H1 (cell line): ENCODE measurements at regions not wholly inside any gene's neighbourhood (a gene's known extent, or its start where the extent isn't known, plus 50 kb on each side); places are given as distances from the start of the nearest gene placed in this dataset.

Experiments
- CTCF ChIA-PET: fragments of 300-600 bp; sonication (Branson Sonifier 250); formaldehyde crosslinking; loops from one replicate; lab custom pipeline; 2021; ENCODE audit not compliant: partially characterized antibody; lab: Charles Lee
- POLR2A ChIA-PET: fragments of 300-600 bp; sonication (Branson Sonifier 250); formaldehyde crosslinking; loops from one replicate; lab custom pipeline; 2021; ENCODE audit warnings: inconsistent platforms; ENCODE audit not compliant: partially characterized antibody; lab: Charles Lee
- DNase-seq, 2 experiments: peaks; one replicate each; pipeline versions ENCODE4 v3.0.0 to v3.0.0-alpha.2; 2010 to 2022; ENCODE audit warnings: low spot score in 2 of 2, low read depth in 1 of 2, mixed read lengths in 1 of 2
- FAIRE-seq: peaks from 2 replicates; lab custom pipeline; 2011; peaks lifted over from hg19 to GRCh38; lab: Jason Lieb, UNC
- H2AFZ ChIP-seq: 2 replicates; pipeline ENCODE4 v1.8.1; 2012; ENCODE audit warnings: low read length, inconsistent platforms
- H2AK5ac ChIP-seq: 2 replicates; pipeline ENCODE4 v1.6.1; 2013; ENCODE audit warnings: low read depth, low read length
- H2BK120ac ChIP-seq: replicated peaks from 2 replicates; pipeline ENCODE3; 2013; ENCODE audit warnings: low read depth, low read length, inconsistent platforms
- H2BK12ac ChIP-seq: 2 replicates; pipeline ENCODE4 v1.6.1; 2013; ENCODE audit warnings: low read depth, low read length
- H2BK15ac ChIP-seq: 2 replicates; pipeline ENCODE4 v1.6.1; 2013; ENCODE audit warnings: low read length
- H2BK20ac ChIP-seq: 2 replicates; pipeline ENCODE4 v1.6.1; 2013; ENCODE audit warnings: low read length
- H2BK5ac ChIP-seq: 2 replicates; pipeline ENCODE4 v1.6.1; 2013; ENCODE audit warnings: low read depth, low read length
- H3K14ac ChIP-seq: 2 replicates; pipeline ENCODE4 v1.6.1; 2013; ENCODE audit warnings: inconsistent platforms; ENCODE audit not compliant: insufficient read length
- H3K18ac ChIP-seq: 2 replicates; pipeline ENCODE4 v1.6.1; 2013; ENCODE audit warnings: low read length; ENCODE audit errors: extremely low read depth
- H3K23ac ChIP-seq: 2 replicates; pipeline ENCODE4 v1.6.1; 2013; ENCODE audit warnings: inconsistent platforms; ENCODE audit not compliant: insufficient read length
- H3K23me2 ChIP-seq: 2 replicates; pipeline ENCODE4 v1.6.1; 2013; ENCODE audit warnings: low read depth, low read length
- H3K27ac ChIP-seq: 2 replicates; pipeline ENCODE4 v1.6.1; 2011; ENCODE audit warnings: low read depth, low read length, inconsistent platforms
- H3K27me3 ChIP-seq, 4 experiments: replicated peaks in 1 of 4; 1 replicate in 1 of 4; 2 replicates in 3 of 4; pipeline versions ENCODE4 v1.6.1 to v1.8.1; 2011 to 2013; ENCODE audit warnings: low read length in 3 of 4, mild to moderate bottlenecking in 3 of 4, inconsistent platforms in 2 of 4, mixed read lengths in 2 of 4, moderate library complexity in 1 of 4; ENCODE audit not compliant: control insufficient read depth in 3 of 4, insufficient read depth in 3 of 4; ENCODE audit errors: extremely low read depth in 1 of 4
- H3K36me3 ChIP-seq, 4 experiments: 2 replicates each; pipeline versions ENCODE4 v1.6.1 to v1.8.1; 2011 to 2013; ENCODE audit warnings: mild to moderate bottlenecking in 4 of 4, low read length in 3 of 4, moderate library complexity in 2 of 4, control low read depth in 1 of 4, inconsistent platforms in 1 of 4; ENCODE audit not compliant: insufficient read depth in 4 of 4, control insufficient read depth in 2 of 4
- H3K4ac ChIP-seq: replicated peaks from 2 replicates; pipeline ENCODE3; 2013; ENCODE audit warnings: low read length, low read depth, mixed read lengths, inconsistent platforms; ENCODE audit not compliant: insufficient read length
- H3K4me1 ChIP-seq, 4 experiments: replicated peaks in 1 of 4; 1 replicate in 1 of 4; 2 replicates in 3 of 4; pipeline versions ENCODE4 v1.6.1 to v1.8.1; 2011 to 2013; ENCODE audit warnings: low read length in 3 of 4, inconsistent platforms in 2 of 4, mixed read lengths in 1 of 4; ENCODE audit not compliant: insufficient read depth in 4 of 4, control insufficient read depth in 3 of 4
- H3K4me2 ChIP-seq, 2 experiments: 2 replicates each; pipeline versions ENCODE4 v1.6.1 to v1.8.1; 2011 to 2013; ENCODE audit warnings: low read depth in 2 of 2, low read length in 2 of 2, control low read depth in 1 of 2, inconsistent platforms in 1 of 2, mild to moderate bottlenecking in 1 of 2; ENCODE audit not compliant: insufficient read depth in 1 of 2
- H3K4me3 ChIP-seq, 4 experiments: fragments of 200-600, 300-600 bp in 1 of 4; sonication (generic), shearing (Covaris generic), sonication (Bioruptor Twin) in 1 of 4; 2 replicates each; pipeline versions ENCODE4 v1.5.1 to v1.8.1; 2011 to 2016; ENCODE audit warnings: low read length in 4 of 4, low read depth in 3 of 4, control low read depth in 2 of 4, inconsistent platforms in 2 of 4, mild to moderate bottlenecking in 2 of 4, mixed read lengths in 1 of 4, moderate library complexity in 1 of 4; ENCODE audit not compliant: insufficient read depth in 2 of 4; ENCODE audit errors: extremely low read depth in 1 of 4
- H3K56ac ChIP-seq: replicated peaks from 2 replicates; pipeline ENCODE3; 2013; ENCODE audit warnings: low read depth, mild to moderate bottlenecking, mixed read lengths, low read length, inconsistent platforms; ENCODE audit not compliant: insufficient read length
- H3K79me1 ChIP-seq: 2 replicates; pipeline ENCODE4 v1.6.1; 2013; ENCODE audit warnings: low read depth, low read length, control low read depth
- H3K79me2 ChIP-seq, 2 experiments: 2 replicates each; pipeline versions ENCODE4 v1.6.1 to v1.8.1; 2012 to 2013; ENCODE audit warnings: low read length in 2 of 2, mild to moderate bottlenecking in 2 of 2, inconsistent platforms in 1 of 2; ENCODE audit not compliant: insufficient read depth in 2 of 2, control insufficient read depth in 1 of 2
- H3K9ac ChIP-seq, 4 experiments: replicated peaks in 1 of 4; 1 replicate in 1 of 4; 2 replicates in 3 of 4; pipeline versions ENCODE4 v1.6.1 to v1.8.1; 2011 to 2013; ENCODE audit warnings: low read depth in 3 of 4, low read length in 3 of 4, control low read depth in 2 of 4, mild to moderate bottlenecking in 2 of 4, moderate library complexity in 2 of 4, inconsistent platforms in 1 of 4; ENCODE audit errors: extremely low read depth in 1 of 4
- H3K9me3 ChIP-seq, 2 experiments: 2 replicates each; pipeline versions ENCODE4 v1.6.1 to v1.8.1; 2012 to 2013; ENCODE audit warnings: mild to moderate bottlenecking in 2 of 2, moderate library complexity in 2 of 2, control low read depth in 1 of 2, inconsistent platforms in 1 of 2, low read depth in 1 of 2, low read length in 1 of 2, mixed read lengths in 1 of 2; ENCODE audit not compliant: insufficient read depth in 2 of 2
- H4K20me1 ChIP-seq, 2 experiments: replicated peaks in 1 of 2; 2 replicates each; pipeline versions ENCODE3 to v1.8.1; 2011 to 2013; ENCODE audit warnings: inconsistent platforms in 2 of 2, low read length in 2 of 2, mild to moderate bottlenecking in 1 of 2; ENCODE audit not compliant: insufficient read depth in 2 of 2, control insufficient read depth in 1 of 2
- H4K5ac ChIP-seq: 2 replicates; pipeline ENCODE4 v1.6.1; 2013; ENCODE audit warnings: low read length, low read depth, mixed read lengths, inconsistent platforms; ENCODE audit not compliant: insufficient read length
- H4K8ac ChIP-seq: 2 replicates; pipeline ENCODE4 v1.8.0; 2013; ENCODE audit warnings: mild to moderate bottlenecking, moderate library complexity, low read length, inconsistent platforms; ENCODE audit not compliant: insufficient read depth; ENCODE audit errors: extremely low read depth
- H4K91ac ChIP-seq: replicated peaks from 2 replicates; pipeline ENCODE3; 2013; ENCODE audit warnings: low read length, mixed read lengths, inconsistent platforms; ENCODE audit not compliant: insufficient read length
- CBX8 ChIP-seq: fragments of 300-800, 300-1000 bp; sonication (generic); IDR thresholded peaks from 2 replicates; pipeline ENCODE4 v1.7.1; 2016; ENCODE audit warnings: low read depth, low read length, borderline replicate concordance
- CEBPB ChIP-seq: IDR thresholded peaks from 2 replicates; pipeline ENCODE4 v1.6.1; 2012; ENCODE audit warnings: low read depth, low read length
- CREB1 ChIP-seq: IDR thresholded peaks from 2 replicates; pipeline ENCODE4 v1.6.1; 2012; ENCODE audit warnings: inconsistent platforms
- EGR1 ChIP-seq: IDR thresholded peaks from 2 replicates; pipeline ENCODE4 v1.6.1; 2011; ENCODE audit warnings: low read depth, low read length, borderline replicate concordance
- JUND ChIP-seq: IDR thresholded peaks from 2 replicates; pipeline ENCODE4 v1.6.1; 2011; ENCODE audit warnings: mild to moderate bottlenecking, improper control_type of control experiment, low read length
- KDM4A ChIP-seq: IDR thresholded peaks from one replicate; pipeline ENCODE4 v1.7.1; 2012; ENCODE audit warnings: low read depth, mild to moderate bottlenecking, moderate library complexity, low read length, inconsistent platforms; ENCODE audit not compliant: severe bottlenecking
- NANOG ChIP-seq: IDR thresholded peaks from 2 replicates; pipeline ENCODE4 v1.6.1; 2011; ENCODE audit warnings: low read length, low read depth, mild to moderate bottlenecking, inconsistent platforms; ENCODE audit not compliant: insufficient read depth, poor library complexity, severe bottlenecking
- PHF8 ChIP-seq: fragments of 200-600 bp; sonication (generic); conservative IDR thresholded peaks from 2 replicates; pipeline ENCODE4 v1.7.1; 2012; ENCODE audit warnings: low read depth, mild to moderate bottlenecking, inconsistent platforms, low read length, moderate library complexity
- RFX5 ChIP-seq: IDR thresholded peaks from 2 replicates; pipeline ENCODE4 v1.6.1; 2011; ENCODE audit warnings: low read depth, low read length, improper control_type of control experiment, borderline replicate concordance
- SRF ChIP-seq: IDR thresholded peaks from 2 replicates; pipeline ENCODE4 v1.6.1; 2011; ENCODE audit warnings: mild to moderate bottlenecking, low read depth, low read length, moderate library complexity
- WGBS, 2 experiments: shearing (Covaris generic) in 1 of 2; methylation state at CpG; one replicate each; pipeline versions ENCODE4 v1.1.6 to v1.1.7; 2013 to 2015; ENCODE audit warnings: low lambda C conversion rate in 2 of 2, mixed read lengths in 2 of 2, inconsistent platforms in 1 of 2, low coverage in 1 of 2, missing lambda C conversion rate in 1 of 2; ENCODE audit not compliant: insufficient replicate concordance in 2 of 2, insufficient coverage in 1 of 2, insufficient read length in 1 of 2; ENCODE audit errors: extremely low coverage in 1 of 2, missing lambda C conversion rate in 1 of 2; 5-methylcytosine and 5-hydroxymethylcytosine counted together
- TF ChIP-seq, protein P1 (sequence below): IDR thresholded peaks from 2 replicates; pipeline ENCODE4 v1.6.1; 2012; ENCODE audit warnings: inconsistent platforms

DNA sequence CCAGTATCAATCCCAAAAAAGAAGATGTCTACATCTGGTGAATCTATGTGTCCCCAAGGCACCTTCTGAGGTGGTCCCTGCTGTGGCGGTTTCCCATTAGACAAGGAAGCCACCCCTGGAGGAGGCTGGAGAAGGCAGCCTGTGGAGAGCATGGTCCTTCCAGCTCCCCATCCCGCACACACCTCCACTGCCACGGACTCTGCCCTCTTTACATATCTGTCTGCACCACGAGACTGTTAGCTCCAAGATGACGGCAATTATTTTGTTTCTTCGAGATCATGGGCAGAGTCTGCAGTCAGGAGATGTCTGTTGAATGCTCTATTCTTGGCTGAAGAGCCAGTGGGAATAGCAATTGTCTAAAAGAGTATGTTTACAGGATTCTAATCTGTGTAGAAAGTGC, 132.0 kb downstream of the OSR1 start:
- Histone ChIP-seq H4K5ac (no peak overlapping the region), H4K20me1 (no peaks in the 10 kb centered on the region), H3K9ac (no peak overlapping the region), H2BK5ac (no peak overlapping the region), H3K23ac (no peak overlapping the region), H3K36me3 (no peaks in the 10 kb centered on the region), H2BK120ac (no peak overlapping the region), H2AFZ (no peak overlapping the region), H4K8ac (no peak overlapping the region), H4K91ac (no peak overlapping the region), H3K79me2 (no peaks in the 10 kb centered on the region), H2BK12ac (no peak overlapping the region), H3K27me3 (no peaks in the 10 kb centered on the region), H3K79me1 (no peaks in the 10 kb centered on the region), H3K27ac (no peak overlapping the region), H2AK5ac (no peak overlapping the region), H3K4me2 (no peak overlapping the region), H3K4me3 (no peak overlapping the region), H3K23me2 (no peaks in the 10 kb centered on the region), H3K56ac (no peak overlapping the region), H3K9me3 (no peaks in the 10 kb centered on the region), H3K14ac (no peak overlapping the region), H2BK15ac (no peak overlapping the region), H3K4ac (no peak overlapping the region), H3K4me1 (peaks cover 2 to 16% (median 14%) of the 10 kb centered on the region in 4 experiments), H2BK20ac (no peak overlapping the region), H3K18ac (no peak overlapping the region)
- FAIRE-seq (no peak), DNase-seq (peak in 1 of 2 experiments; percentile 19)
- ChIA-PET POLR2A (no interaction called here), CTCF (interaction anchor here (0.7 to 1.2 kb wide), 3 partner anchors 9 to 506 kb away, joined by 3 to 4 read pairs (median 4); no protein-coding TSS in a partner anchor)
- WGBS, 2 experiments, result 94% methylated on average over 6 of the region's 6 CpGs; no CpG with 5 or more reads in 1 of the 2 experiments
- TF ChIP-seq, protein P1, sequence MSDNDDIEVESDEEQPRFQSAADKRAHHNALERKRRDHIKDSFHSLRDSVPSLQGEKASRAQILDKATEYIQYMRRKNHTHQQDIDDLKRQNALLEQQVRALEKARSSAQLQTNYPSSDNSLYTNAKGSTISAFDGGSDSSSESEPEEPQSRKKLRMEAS, result no peak
- TF ChIP-seq JUND (no peak), KDM4A (no peak), CBX8 (no peak), CREB1 (no peak), EGR1 (no peak), NANOG (no peak), CEBPB (no peak), RFX5 (no peak), PHF8 (no peak), SRF (no peak)
